M059J (cell line): ENCODE measurements at regions not wholly inside any gene's neighbourhood (a gene's known extent, or its start where the extent isn't known, plus 50 kb on each side); places are given as distances from the start of the nearest gene placed in this dataset.
"Not testable (repeated sequence)": the region's sequence is repeated elsewhere in the genome, so short reads cannot be mapped to it uniquely, and the experiment has no call there.

Source experiments
- DNase-seq: peaks from one replicate; pipeline ENCODE4 v3.0.0-alpha.2; 2012; ENCODE audit warnings: low read depth

DNA sequence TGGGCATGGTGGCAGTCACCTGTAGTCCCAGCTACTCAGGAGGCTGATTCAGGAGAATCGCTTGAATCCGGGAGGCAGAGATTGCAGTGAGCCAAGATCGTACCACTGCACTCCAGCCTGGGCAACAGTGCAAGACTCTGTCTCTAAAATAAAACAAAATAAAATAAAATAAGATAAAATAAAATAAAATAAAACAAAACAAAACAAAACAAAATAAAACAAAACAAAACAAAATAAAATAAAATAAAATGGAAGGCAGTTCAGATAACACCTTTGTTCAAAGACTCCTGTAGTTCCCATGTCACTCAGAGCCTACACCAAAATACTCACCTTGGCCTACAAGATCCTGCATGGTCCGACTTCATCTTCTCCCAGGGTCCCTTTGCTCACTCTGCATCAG is 61.3 kb downstream of the SYF2 start:
- DNase-seq: not testable (repeated sequence)

- no peak for DNase-seq
These were observed 61.9 kb downstream of the SYF2 start for GRCh38 chr1:25170439-25170838.

DNA sequence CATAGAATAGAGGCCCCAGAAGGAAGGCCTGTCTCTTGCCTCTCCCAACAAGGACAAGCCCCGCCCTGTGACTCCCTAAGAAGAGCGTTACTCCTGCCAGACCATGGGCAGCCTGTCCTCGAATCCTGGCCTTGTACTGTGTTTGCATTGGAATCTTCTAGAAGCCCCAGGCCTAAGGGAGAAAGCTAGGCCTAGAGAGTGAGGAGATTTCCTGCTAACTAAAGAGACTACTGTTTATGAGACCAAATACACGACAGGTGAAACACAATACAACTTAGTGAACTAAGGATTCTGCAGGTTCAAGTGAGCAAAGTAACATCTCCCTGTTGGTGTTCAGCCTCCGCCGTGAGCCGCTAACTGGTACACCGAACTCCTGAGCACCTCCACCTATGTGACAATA is 62.7 kb downstream of the SYF2 start:
- no peak for DNase-seq

DNA sequence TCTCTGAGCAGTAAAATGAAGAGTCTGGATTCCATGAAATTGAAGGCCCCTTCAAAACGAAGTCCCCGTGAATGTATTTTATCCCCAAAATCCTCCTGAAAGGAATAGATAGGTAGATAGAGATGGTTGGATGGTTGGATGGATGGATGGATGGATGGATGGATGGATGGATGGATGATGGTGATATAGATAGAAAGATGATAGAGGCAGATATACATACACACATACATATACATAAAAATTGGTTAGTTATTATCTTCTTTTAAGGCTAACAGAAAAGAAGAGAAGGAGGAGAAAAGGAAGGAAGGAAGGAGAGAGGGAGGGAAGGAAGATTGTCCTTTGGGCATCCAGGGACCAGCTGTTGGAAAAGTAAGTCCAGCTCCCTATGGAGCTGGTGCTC is 63.1 kb downstream of the SYF2 start:
- DNase-seq: no peak

DNA sequence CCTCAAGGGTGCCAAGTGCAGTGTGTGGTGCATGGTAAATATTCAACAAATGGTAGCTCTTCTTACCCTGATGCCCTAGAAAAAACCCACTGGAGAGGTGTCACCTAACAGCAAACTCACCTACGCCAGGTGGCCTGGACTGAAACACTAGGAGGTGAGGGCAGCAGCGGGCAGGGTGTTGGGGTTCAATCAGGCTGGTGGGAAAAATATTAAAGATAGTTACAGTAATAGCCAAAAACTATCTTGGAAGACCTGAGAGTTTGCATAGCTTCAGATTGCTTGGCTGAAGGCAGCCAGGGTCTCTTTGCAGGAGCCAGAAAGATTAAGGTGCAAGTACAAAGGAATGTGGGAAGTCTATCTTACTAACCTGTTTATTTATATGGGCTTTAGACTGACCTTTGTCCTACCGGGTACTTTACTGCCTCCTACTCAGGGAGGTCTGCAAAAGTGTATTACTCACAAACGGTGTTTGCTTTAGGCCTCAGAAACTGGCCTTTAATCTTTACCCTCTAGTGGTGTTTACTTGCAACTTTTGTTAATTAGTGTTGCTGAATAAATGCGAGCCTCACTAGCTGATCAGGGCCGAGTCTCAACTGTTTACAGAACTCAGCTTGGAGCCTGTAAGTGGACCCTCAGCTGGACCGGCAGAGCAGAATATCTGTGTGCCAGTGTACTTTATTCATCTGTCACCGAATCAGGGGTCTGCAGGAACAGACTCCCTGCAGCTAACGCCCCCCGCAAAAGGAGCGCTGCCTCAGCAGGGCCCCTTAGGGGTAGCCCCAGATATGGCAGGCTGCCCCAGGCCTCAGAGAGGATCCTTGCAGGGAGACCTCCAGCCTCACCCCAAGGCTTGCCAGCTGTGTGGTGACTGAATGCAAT is 63.9 kb downstream of the SYF2 start:
- DNase-seq: peak; percentile 48

DNA sequence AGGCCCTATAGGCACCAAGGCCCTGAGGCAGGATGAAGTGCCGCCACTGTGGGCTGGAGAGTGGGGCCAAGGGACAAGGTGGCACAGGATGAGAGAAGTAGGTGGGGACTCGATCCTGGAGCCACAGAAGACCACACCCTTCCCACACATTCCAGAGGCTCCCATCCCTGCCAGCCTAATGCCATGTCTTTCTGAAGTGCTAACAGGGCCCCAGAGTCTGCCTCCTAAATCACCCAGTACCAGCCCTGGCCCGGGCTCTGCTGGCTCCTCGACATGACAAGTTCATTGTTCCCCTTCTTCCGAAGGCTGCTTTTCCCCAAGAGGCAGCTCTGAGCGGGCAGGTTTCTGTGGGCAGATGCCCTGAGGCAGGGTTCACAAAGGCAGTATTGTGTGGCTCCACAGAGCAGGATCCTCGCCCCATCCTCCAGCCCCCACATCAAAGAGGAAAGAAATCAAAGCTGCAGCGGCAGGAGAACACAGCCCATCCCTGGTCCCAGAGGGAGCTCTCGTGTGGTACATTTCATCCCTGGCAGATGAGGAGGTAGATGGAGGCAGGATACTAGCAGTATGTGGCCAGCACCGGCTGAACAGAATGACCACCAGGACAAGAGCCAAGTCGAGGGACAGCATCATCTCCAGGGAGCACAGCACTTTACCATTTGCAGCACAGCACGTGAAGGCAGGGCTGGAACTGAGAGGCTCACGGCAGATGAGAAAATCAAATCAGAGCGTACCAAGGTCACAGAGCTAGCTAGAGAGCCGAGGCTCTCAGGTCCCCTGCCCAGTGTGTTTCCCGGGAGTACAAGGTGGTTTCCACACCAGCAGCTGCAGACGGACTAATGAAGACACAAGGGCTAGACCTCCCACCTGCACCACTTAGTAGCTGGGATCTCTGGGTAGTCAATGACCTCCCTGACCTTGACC is 64.8 kb downstream of the SYF2 start:
- DNase-seq: peak; percentile 71

DNA sequence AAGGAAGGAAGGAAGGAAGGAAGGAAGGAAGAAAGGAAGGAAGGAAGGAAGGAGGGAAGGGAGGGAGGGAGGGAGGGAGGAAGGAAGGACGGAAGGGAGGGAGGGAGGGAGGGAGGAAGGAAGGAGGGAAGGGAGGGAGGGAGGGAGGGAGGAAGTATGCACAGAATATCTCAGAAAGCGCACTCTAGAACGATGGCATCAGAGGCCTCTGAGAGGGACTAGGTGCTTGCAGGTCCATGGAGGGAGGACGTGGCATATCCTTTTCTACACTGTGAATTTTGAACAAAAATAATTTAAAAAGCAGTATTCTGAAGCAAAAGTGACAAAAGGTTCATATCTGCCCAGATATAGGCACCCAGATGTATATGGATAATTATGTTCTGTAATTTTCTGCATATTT is 65.5 kb downstream of the SYF2 start:
- no peak for DNase-seq

GRCh38 chr1:25163986-25164385 is 68.3 kb downstream of the SYF2 start:
- DNase-seq: no peak

DNA sequence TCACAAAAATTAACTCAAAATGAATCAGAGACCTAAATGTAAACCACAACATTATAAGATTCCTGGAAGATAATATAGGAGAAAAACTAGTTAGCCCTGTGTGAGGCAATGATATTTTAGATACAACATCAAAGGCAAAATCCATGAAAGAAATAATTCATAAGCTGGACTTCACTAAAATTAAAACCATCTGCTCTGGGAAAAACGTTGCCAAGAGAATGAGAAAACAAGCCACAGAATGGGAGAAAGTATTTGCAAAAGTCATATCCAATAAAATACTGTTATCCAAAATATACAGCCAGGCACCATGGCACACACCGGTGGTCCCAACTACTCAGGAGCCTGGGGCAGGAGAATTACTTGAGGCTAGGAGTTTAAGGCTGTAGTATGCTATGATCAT is 70.3 kb downstream of the SYF2 start:
- DNase-seq: no peak

GRCh38 chr1:25157846-25158245 is 74.5 kb downstream of the SYF2 start:
- no peak for DNase-seq

GRCh38 chr1:25150985-25151495 is 81.3 kb downstream of the SYF2 start:
- DNase-seq: no peak

DNA sequence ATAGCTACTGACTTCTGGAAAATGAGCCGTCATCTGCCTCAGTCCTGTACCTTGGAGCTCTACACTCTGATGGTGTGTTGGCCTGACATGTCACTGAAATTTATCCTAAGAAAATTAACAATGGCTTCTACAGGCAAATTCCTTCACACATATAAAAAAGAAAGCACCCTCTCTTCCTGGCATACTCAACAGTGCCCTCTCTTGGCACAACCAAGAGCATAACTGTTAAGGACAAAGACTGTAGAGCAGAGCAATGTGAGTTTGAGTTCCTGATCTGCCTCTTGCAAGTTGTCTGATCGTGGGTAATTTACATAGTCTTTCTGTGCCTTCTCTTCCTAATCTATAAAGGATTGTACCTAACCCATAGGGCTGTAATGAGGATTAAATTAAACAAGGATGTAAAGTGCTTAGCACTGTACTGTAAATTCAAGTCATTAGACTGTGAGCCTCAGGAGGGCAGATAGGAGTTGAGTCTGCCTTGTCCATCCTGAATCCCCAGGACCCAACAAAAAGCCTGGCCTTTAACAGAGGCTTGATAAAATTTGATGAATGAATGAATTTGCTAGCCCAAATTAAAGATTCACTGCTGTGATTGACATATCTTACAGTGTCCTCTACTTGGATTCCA is 83.5 kb downstream of the SYF2 start:
- DNase-seq: no peak

DNA sequence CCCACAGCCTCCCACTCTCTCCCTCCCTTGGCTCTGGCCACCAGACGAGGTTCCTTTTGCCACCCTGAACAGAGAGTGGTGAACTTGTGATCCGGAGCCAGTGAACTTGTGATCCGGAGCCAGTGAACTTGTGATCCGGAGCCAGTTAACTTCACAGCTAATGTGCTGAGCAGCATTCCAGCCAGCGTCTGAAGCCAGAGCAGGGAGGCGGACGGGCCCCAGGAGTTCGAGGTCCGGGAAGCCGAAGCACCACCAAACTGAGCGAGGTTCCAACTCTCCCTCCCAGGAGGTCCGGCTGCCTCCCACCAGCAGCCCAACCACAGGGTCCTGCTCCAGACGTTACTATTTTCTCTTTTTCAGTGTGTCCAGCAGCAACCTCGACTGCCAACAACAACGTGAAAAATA is 85.8 kb downstream of the SYF2 start:
- DNase-seq: no peak

DNA sequence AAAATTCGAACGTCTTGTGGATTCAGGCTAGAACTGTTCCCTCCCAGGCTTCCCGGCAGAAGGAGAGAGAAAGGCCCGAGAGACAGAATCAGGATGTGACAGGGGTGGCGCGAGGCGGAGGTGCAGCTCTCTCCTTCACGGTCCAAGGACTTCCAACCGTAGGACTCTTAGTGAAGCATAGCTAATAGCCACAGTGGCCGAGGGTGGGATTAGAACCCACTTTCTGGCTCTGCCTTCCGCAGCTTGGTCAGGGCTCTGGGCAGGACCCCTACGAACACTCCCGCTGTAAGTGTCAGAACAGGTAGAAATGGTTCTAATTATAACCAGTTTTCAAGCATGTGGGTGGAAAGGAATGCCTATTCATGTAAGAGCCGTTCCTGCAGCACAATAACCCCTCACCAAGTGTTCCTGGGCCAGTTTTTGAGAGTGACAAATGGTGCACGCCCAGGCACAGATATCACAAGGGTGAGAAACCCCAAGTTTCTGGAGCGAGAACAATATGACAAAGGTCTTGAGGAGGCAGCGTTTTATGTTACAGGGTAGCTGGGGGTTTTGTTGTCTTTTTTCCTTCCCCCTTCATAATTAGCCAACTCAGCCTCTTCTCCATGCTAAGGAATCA is 86.4 kb downstream of the SYF2 start:
- DNase-seq: no peak

DNA sequence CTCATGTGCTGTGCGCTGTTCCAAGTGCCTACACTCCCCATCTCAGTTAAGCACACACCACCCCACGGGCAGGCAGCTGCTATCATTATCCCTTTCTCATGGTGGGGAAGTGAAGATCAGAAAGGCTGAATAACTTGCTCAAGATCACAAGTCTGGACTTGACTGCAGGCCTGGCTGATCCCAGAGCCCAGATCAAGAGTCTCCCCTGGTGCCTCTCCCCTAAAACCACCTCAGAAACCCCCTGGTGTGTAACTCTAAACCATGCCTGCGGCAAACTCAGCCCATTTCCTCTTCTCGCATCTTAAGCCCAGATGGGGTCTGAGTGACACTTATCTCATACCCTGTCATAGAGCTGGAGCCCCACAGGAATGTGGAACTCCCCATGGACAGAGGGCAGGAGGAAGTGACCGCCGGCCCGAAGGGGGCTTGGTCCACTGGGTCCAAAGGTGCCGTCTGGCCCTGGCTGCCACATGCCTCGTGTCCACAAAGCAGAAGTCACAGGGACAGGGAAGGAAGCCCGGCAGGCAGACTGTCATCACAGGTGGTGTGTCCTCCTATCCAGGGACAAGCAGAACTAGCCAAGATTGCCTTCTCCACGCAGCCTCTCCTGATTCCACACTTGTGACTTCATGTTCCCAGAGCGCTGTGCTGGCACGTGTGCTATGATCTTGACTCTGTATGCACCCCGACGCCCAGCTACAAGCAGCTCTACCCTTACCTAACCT is 92.1 kb downstream of the SYF2 start:
- DNase-seq: no peak

DNA sequence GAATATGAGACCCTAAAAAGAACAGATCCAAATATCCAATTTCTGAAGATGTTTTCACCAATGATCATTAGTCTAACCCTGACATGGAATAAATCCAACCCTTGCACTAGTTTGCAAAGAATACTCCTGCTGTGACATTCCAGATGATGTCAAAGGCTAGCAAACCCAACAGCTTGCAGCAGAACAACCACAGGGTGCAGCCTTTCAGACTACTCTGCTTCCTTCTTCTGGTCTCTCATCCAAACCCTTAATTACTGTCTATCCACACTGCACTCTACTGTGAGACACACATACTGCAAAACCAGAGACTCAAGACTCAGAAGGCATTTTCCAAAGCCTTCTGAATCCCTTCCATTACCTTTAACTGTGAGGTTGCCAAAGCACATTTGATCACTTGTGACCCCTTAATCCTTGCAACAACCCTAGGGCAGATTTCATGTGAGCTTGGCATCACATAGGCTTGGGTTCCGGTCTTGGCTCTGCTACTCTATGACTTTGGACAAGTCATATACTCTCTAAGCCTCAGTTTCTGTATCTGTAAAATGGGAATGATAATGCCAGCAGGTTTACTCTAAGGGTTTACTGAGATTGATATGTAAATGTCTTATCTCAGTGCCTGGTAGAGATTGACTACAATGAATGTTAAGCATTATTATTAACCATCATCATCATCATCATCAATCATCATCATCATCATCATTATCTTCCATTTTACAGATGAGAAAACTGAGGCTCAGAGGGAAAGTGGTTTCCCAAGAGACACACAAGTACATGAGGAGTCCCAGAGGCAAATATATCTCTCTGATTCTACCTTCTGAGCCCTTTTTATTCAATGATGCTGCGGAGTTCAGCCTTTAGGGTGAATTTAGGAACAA is 94.5 kb downstream of the SYF2 start:
- DNase-seq: no peak

GRCh38 chr1:25137106-25137505 is 95.2 kb downstream of the SYF2 start:
- DNase-seq: no peak

DNA sequence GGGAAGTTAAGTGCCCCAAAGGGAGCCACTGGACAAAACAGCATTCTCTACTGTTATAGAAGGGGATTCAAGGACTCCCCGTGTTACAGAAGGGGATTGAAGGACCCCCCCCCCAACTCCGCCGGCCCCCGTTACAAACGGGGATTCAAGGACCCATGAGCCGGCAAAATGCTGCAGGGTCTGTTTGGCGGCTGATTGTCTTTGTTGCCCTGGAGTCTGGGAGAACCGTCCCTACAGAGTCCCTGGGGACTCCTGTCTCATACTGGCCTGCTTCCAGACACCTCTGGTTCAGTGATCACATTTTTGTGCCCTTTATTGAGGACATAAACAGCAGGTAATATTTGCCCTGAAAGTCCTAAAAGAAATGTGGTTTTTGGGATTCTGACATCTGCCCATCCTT is 96.4 kb downstream of the SYF2 start:
- DNase-seq: no peak

GRCh38 chr1:25134801-25135461 is 97.4 kb downstream of the SYF2 start:
- no peak for DNase-seq
